HG03565 (cell line): ENCODE measurements at regions not wholly inside any gene's neighbourhood (a gene's known extent, or its start where the extent isn't known, plus 50 kb on each side); places are given as distances from the start of the nearest gene placed in this dataset.
"Not testable (repeated sequence)": the region's sequence is repeated elsewhere in the genome, so short reads cannot be mapped to it uniquely, and the experiment has no call there.

Experiments
- ATAC-seq: cut with Tn5 transposase; IDR thresholded peaks from one replicate; pipeline ENCODE4 v1.9.1; 2021; ENCODE audit warnings: mild to moderate bottlenecking, moderate library complexity; ENCODE audit not compliant: unreplicated experiment

- ATAC-seq: no peak
Measured at GRCh38 chr10:23540401-23541030, 101.6 kb downstream of the OTUD1 start.

- no peak for ATAC-seq
Measured at GRCh38 chr10:23543691-23544380, 105.0 kb downstream of the OTUD1 start.

- ATAC-seq: not testable (repeated sequence)
Measured at GRCh38 chr10:23545866-23546265, 107.0 kb downstream of the OTUD1 start.

GRCh38 chr10:23556727-23557440 is 118.0 kb downstream of the OTUD1 start:
- no peak for ATAC-seq

- ATAC-seq: no peak
Measured at GRCh38 chr10:23557777-23558176, 118.9 kb downstream of the OTUD1 start.

- ATAC-seq: no peak
Measured at GRCh38 chr10:23558361-23558799, 119.5 kb downstream of the OTUD1 start.

GRCh38 chr10:23568996-23569395 is 130.1 kb downstream of the OTUD1 start:
- ATAC-seq: no peak

GRCh38 chr10:23571884-23572283 is 133.0 kb downstream of the OTUD1 start:
- no peak for ATAC-seq

- no peak for ATAC-seq
Measured at GRCh38 chr10:23581906-23582450, 143.1 kb downstream of the OTUD1 start.

GRCh38 chr10:23584396-23584795 is 145.5 kb downstream of the OTUD1 start:
- ATAC-seq: no peak

- ATAC-seq: no peak
Measured at GRCh38 chr10:23585186-23585585, 146.3 kb downstream of the OTUD1 start.

GRCh38 chr10:23585666-23586065 is 146.8 kb downstream of the OTUD1 start:
- no peak for ATAC-seq

GRCh38 chr10:23595278-23595677 is 156.4 kb downstream of the OTUD1 start:
- ATAC-seq: not testable (repeated sequence)

- no peak for ATAC-seq
Measured at GRCh38 chr10:23604613-23605012, 165.7 kb downstream of the OTUD1 start.

GRCh38 chr10:23606456-23606855 is 167.6 kb downstream of the OTUD1 start:
- no peak for ATAC-seq

GRCh38 chr10:23608926-23609325 is 170.1 kb downstream of the OTUD1 start:
- ATAC-seq: no peak

- ATAC-seq: no peak
Measured at GRCh38 chr10:23610626-23611307, 171.9 kb downstream of the OTUD1 start.

- ATAC-seq: no peak
Measured at GRCh38 chr10:23611308-23612029, 172.6 kb downstream of the OTUD1 start.

- ATAC-seq: peak; percentile 60
Measured at GRCh38 chr10:23613900-23614299, 175.0 kb downstream of the OTUD1 start.

GRCh38 chr10:23614483-23614882 is 175.6 kb downstream of the OTUD1 start:
- peak; percentile 41 for ATAC-seq
